Endothelial cell of umbilical vein (primary cell): ENCODE measurements at regions not wholly inside any gene's neighbourhood (a gene's known extent, or its start where the extent isn't known, plus 50 kb on each side); places are given as distances from the start of the nearest gene placed in this dataset.

Experiments
- BruUV-seq: library from RNA; stranded (reverse); fragments of 400-500 nt; replicated peaks from 2 replicates; lab custom pipeline; 2021; lab: Mats Ljungman, UMichigan
- CTCF ChIA-PET: fragments of 300-600, 350-600 bp; sonication (Branson Sonifier 250); formaldehyde crosslinking; loops from one replicate; lab custom pipeline; 2021; ENCODE audit warnings: antibody characterized with exemption, inconsistent platforms; lab: Charles Lee
- POLR2A ChIA-PET: fragments of 300-600, 350-600 bp; sonication (Branson Sonifier 250); formaldehyde crosslinking; loops from one replicate; lab custom pipeline; 2021; ENCODE audit warnings: antibody characterized with exemption, inconsistent platforms; lab: Charles Lee
- DNase-seq: peaks from one replicate; pipeline ENCODE4 v3.0.0-alpha.2; 2011; ENCODE audit warnings: low read depth, low spot score
- FAIRE-seq: peaks from 2 replicates; lab custom pipeline; 2011; peaks lifted over from hg19 to GRCh38; lab: Jason Lieb, UNC
- H2AFZ ChIP-seq: 2 replicates; pipeline ENCODE4 v1.6.0; 2012; ENCODE audit warnings: low read depth, low read length, control low read depth, inconsistent platforms
- H3K27ac ChIP-seq: 2 replicates; pipeline ENCODE4 v1.5.1; 2011; ENCODE audit warnings: low read depth, mild to moderate bottlenecking, control low read depth, low read length, moderate library complexity; ENCODE audit not compliant: insufficient read depth
- H3K27me3 ChIP-seq, 2 experiments: 2 replicates each; pipeline versions ENCODE4 v1.6.0 to v1.6.1; 2011; ENCODE audit warnings: low read length in 2 of 2, mixed read lengths in 1 of 2; ENCODE audit not compliant: control insufficient read depth in 2 of 2, insufficient read depth in 2 of 2
- H3K36me3 ChIP-seq, 2 experiments: 2 replicates in 1 of 2; 3 replicates in 1 of 2; pipeline ENCODE4 v1.5.1; 2011; ENCODE audit warnings: low read length in 2 of 2, mild to moderate bottlenecking in 1 of 2, moderate library complexity in 1 of 2; ENCODE audit not compliant: control insufficient read depth in 2 of 2, insufficient read depth in 2 of 2; ENCODE audit errors: extremely low read depth in 1 of 2
- H3K4me1 ChIP-seq: 3 replicates; pipeline ENCODE4 v1.5.1; 2011; ENCODE audit warnings: mild to moderate bottlenecking, low read length; ENCODE audit not compliant: control insufficient read depth, insufficient read depth; ENCODE audit errors: extremely low read depth
- H3K4me2 ChIP-seq: 2 replicates; pipeline ENCODE4 v1.6.1; 2011; ENCODE audit warnings: low read length, control low read depth, mixed read lengths; ENCODE audit not compliant: insufficient read depth
- H3K4me3 ChIP-seq, 3 experiments: fragments of 200-600 bp in 1 of 3; sonication (generic), shearing (Covaris generic) in 1 of 3; replicated peaks in 1 of 3; 2 replicates each; pipeline ENCODE4 v1.5.1; 2011 to 2016; ENCODE audit warnings: control low read depth in 3 of 3, low read length in 3 of 3, mild to moderate bottlenecking in 2 of 3, inconsistent platforms in 1 of 3, low read depth in 1 of 3, moderate library complexity in 1 of 3; ENCODE audit not compliant: insufficient read depth in 1 of 3
- H3K79me2 ChIP-seq: 2 replicates; pipeline ENCODE4 v1.6.0; 2012; ENCODE audit warnings: low read length, inconsistent platforms; ENCODE audit not compliant: control insufficient read depth, insufficient read depth
- H3K9ac ChIP-seq: replicated peaks from 2 replicates; pipeline ENCODE3; 2011; ENCODE audit warnings: low read length, control low read depth; ENCODE audit not compliant: insufficient read depth; ENCODE audit errors: extremely low read depth
- H3K9me1 ChIP-seq: replicated peaks from 3 replicates; pipeline ENCODE4 v1.6.0; 2011; ENCODE audit warnings: mild to moderate bottlenecking, low read length; ENCODE audit not compliant: control insufficient read depth, insufficient read depth; ENCODE audit errors: extremely low read depth
- H3K9me3 ChIP-seq: replicated peaks from 2 replicates; pipeline ENCODE4 v1.5.1; 2012; ENCODE audit warnings: low read length, inconsistent platforms; ENCODE audit not compliant: control insufficient read depth, insufficient read depth
- H4K20me1 ChIP-seq: replicated peaks from 2 replicates; pipeline ENCODE3; 2011; ENCODE audit warnings: mild to moderate bottlenecking, low read length; ENCODE audit not compliant: control insufficient read depth, insufficient read depth; ENCODE audit errors: extremely low read depth
- CTCF ChIP-seq, 2 donors: IDR thresholded peaks; 1 replicate in 1 of 2; 2 replicates in 1 of 2; pipeline ENCODE4 v1.5.1; 2011; ENCODE audit warnings: low read length in 2 of 2, mild to moderate bottlenecking in 2 of 2, moderate library complexity in 2 of 2, control low read depth in 1 of 2, inconsistent platforms in 1 of 2, low read depth in 1 of 2; ENCODE audit not compliant: insufficient read depth in 1 of 2; ENCODE audit errors: extremely low read depth in 1 of 2
- EZH2 ChIP-seq: IDR thresholded peaks from 2 replicates; pipeline ENCODE4 v1.6.1; 2012; ENCODE audit warnings: borderline replicate concordance, low read depth, mild to moderate bottlenecking, moderate library complexity, low read length, inconsistent platforms; ENCODE audit not compliant: severe bottlenecking
- FOS ChIP-seq: IDR thresholded peaks from 2 replicates; pipeline ENCODE4 v1.6.1; 2011; ENCODE audit warnings: mild to moderate bottlenecking, low read length, moderate library complexity, borderline replicate concordance; ENCODE audit not compliant: insufficient read depth
- GATA2 ChIP-seq: IDR thresholded peaks from 2 replicates; pipeline ENCODE4 v1.7.0; 2011; ENCODE audit warnings: low read depth, mild to moderate bottlenecking, moderate library complexity, mixed read lengths, low read length; ENCODE audit not compliant: insufficient read length, insufficient read depth
- JUN ChIP-seq: IDR thresholded peaks from 2 replicates; pipeline ENCODE4 v1.6.1; 2011; ENCODE audit warnings: borderline replicate concordance, low read depth; ENCODE audit not compliant: insufficient read length, insufficient read depth
- MAX ChIP-seq: IDR thresholded peaks from 2 replicates; pipeline ENCODE4 v1.6.1; 2011; ENCODE audit not compliant: insufficient read depth, insufficient read length
- MYC ChIP-seq: IDR thresholded peaks from one replicate; pipeline ENCODE4 v1.6.1; 2011; ENCODE audit warnings: mild to moderate bottlenecking, low read depth, low read length
- POLR2A ChIP-seq: IDR thresholded peaks from 2 replicates; pipeline ENCODE4 v1.6.1; 2012; ENCODE audit warnings: low read depth, mild to moderate bottlenecking, control low read depth, low read length
- POLR2AphosphoS5 ChIP-seq: IDR thresholded peaks from 2 replicates; pipeline ENCODE4 v1.6.1; 2012; ENCODE audit warnings: low read depth, mild to moderate bottlenecking, control low read depth, low read length, moderate library complexity; ENCODE audit not compliant: insufficient read depth
- dilution Hi-C: fragments of 300-500 bp; cut with MboI; formaldehyde crosslinking; loops from one replicate; pipeline ENCODE4 v1.15.0; 2019; ENCODE audit warnings: low sequenced_read_pairs; ENCODE audit not compliant: extremely low pct_ligation_motif_present
- intact Hi-C: fragments of 100-400 bp; cut with micrococcal nuclease; formaldehyde crosslinking; loops from one replicate; pipeline ENCODE4 v1.10.0; 2022

DNA sequence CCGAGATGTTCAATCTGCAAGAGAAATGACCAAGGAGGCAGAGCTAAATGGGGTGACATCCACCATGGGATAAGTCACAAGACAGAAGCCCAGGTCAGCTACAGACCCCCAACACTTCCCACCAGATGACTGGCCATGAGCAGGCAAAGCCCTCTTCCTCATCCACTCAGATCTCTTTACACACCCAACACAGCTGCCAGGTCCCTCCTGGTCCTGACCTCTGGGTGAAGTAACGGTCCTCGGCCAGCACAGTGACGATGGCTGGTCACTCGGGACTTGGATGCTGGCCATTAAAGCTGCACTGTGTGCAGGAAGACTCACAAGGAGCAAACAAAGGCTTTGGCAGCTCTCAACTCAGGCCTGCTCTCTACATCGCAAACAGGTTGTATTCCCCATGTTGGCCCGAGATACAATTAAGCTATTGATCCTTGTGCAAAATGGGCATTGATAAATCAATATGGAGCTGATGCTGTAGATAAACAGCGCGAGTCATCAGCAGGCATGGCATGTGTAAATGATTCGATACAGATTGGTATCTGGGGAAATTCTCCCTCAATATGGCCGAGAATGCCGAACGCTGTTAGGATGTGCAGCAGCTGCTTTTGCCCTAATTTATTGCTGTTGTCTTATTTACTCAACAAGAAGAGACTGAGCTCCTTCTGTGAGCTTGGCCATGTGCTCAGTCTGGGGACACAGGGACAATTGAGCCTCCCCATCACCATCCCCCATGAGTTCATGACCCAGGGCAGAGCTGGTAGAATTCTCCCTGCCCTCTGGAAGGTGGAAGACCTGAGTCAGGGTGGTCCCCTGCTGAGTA is 98.7 kb downstream of the C5orf15 start:
- no peak for TF ChIP-seq GATA2
- no peak for TF ChIP-seq POLR2A
- no peak for TF ChIP-seq POLR2AphosphoS5
- no peak for TF ChIP-seq CTCF (IDR thresholded peaks at IDR 0.05; ENCODE audit: extremely low read depth in 1 of 2, insufficient read depth in 1 of 2, low read depth in 1 of 2, low read length in 2 of 2)
- no peak for TF ChIP-seq EZH2
- TF ChIP-seq FOS: no peak
- TF ChIP-seq MYC: no peak
- no peak for TF ChIP-seq JUN
- no peak for TF ChIP-seq MAX
- no peaks in the 10 kb centered on the region for H3K36me3 ChIP-seq
- H3K4me2 ChIP-seq: no peak overlapping the region
- no peak for DNase-seq
- no TSS peak for BruUV-seq
- no peak overlapping the region for H3K27ac ChIP-seq
- H3K4me3 ChIP-seq: no peak overlapping the region
- intact Hi-C loops: loop anchor here (1.0 to 5.0 kb wide), 6 partner anchors 75 to 757 kb away; no protein-coding TSS in a partner anchor
- H3K79me2 ChIP-seq: no peaks in the 10 kb centered on the region
- POLR2A ChIA-PET: no interaction called here
- H3K9me1 ChIP-seq: no peaks in the 10 kb centered on the region
- H3K9me3 ChIP-seq: no peaks in the 10 kb centered on the region
- H3K9ac ChIP-seq: no peak overlapping the region
- no peaks in the 10 kb centered on the region for H3K27me3 ChIP-seq
- dilution Hi-C loops: no loop called here
- CTCF ChIA-PET: interaction anchor here (0.8 to 6.6 kb wide), 19 partner anchors 8 to 448 kb away, joined by 3 to 77 read pairs (median 7); partner anchors contain the start of gene FSTL4
- H2AFZ ChIP-seq: peak overlapping the region; percentile 61
- peaks cover 6% of the 10 kb centered on the region for H3K4me1 ChIP-seq
- FAIRE-seq: peak; percentile 62
- H4K20me1 ChIP-seq: no peaks in the 10 kb centered on the region
